ENCODE measurements at regions not wholly inside any gene's neighbourhood (a gene's known extent, or its start where the extent isn't known, plus 50 kb on each side); places are given as distances from the start of the nearest gene placed in this dataset.
"Not testable (repeated sequence)": the region's sequence is repeated elsewhere in the genome, so short reads cannot be mapped to it uniquely, and the experiment has no call there.

DNA sequence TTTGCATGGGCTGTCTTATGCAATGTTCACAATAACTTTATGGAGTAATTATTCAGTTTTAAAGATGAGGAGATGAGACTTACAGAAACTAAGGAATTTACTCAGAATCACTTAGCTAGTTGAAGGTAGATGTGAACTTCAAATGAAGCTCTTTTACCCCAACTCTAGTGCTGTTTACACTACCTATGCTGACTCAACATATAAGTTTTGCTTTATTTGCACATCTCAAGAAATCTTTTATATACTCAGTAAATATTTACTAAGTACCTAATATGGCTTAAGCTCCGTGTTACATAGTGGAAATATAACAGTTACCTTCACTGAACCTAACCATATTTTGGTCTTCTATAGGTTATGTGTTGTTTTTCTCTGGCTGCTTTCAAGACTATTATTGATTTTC is 293.2 kb downstream of the ANXA1 start:
- no peak overlapping the region for H3K4me2 ChIP-seq (ENCODE audit: insufficient read depth, low read length)
- no peaks in the 10 kb centered on the region for H3K9me1 ChIP-seq (replicated peaks; ENCODE audit: control insufficient read depth, extremely low read depth, insufficient read depth, low read length)
- no peak overlapping the region for H2AFZ ChIP-seq (ENCODE audit: low read depth, low read length)
- no peaks in the 10 kb centered on the region for H3K4me1 ChIP-seq (ENCODE audit: control insufficient read depth, extremely low read depth, insufficient read depth, low read length)
- H4K20me1 ChIP-seq (replicated peaks; ENCODE audit: control insufficient read depth, extremely low read depth, insufficient read depth, low read length), result no peaks in the 10 kb centered on the region
- CTCF ChIA-PET, result no interaction called here
- TF ChIP-seq GATA2 (IDR thresholded peaks at IDR 0.05; ENCODE audit: insufficient read depth, insufficient read length, low read depth, low read length), result no peak
- no peak for TF ChIP-seq POLR2AphosphoS5 (IDR thresholded peaks at IDR 0.05; ENCODE audit: insufficient read depth, low read depth, low read length)
- TF ChIP-seq CTCF (IDR thresholded peaks at IDR 0.05; ENCODE audit: extremely low read depth in 1 of 2, insufficient read depth in 1 of 2, low read depth in 1 of 2, low read length in 2 of 2), result no peak
- TF ChIP-seq MYC (IDR thresholded peaks at IDR 0.05; ENCODE audit: low read depth, low read length), result no peak
- no peak for TF ChIP-seq FOS (IDR thresholded peaks at IDR 0.05; ENCODE audit: borderline replicate concordance, insufficient read depth, low read length)
- TF ChIP-seq POLR2A (IDR thresholded peaks at IDR 0.05; ENCODE audit: low read depth, low read length), result no peak
- no peak for TF ChIP-seq MAX (IDR thresholded peaks at IDR 0.05; ENCODE audit: insufficient read depth, insufficient read length)
- no peak for TF ChIP-seq EZH2 (IDR thresholded peaks at IDR 0.05; ENCODE audit: borderline replicate concordance, low read depth, low read length, severe bottlenecking)
- TF ChIP-seq JUN (IDR thresholded peaks at IDR 0.05; ENCODE audit: borderline replicate concordance, insufficient read depth, insufficient read length, low read depth), result no peak
- dilution Hi-C loops (cut with MboI; ENCODE audit: extremely low pct_ligation_motif_present, low sequenced_read_pairs) (no loop called here), intact Hi-C loops (cut with micrococcal nuclease) (no loop called here)
- FAIRE-seq (no peak), DNase-seq (ENCODE audit: low read depth, low spot score) (no peak)
- H3K9ac ChIP-seq (replicated peaks; ENCODE audit: extremely low read depth, insufficient read depth, low read length), result no peak overlapping the region
- no peak overlapping the region for H3K27ac ChIP-seq (ENCODE audit: insufficient read depth, low read depth, low read length)
- H3K79me2 ChIP-seq (ENCODE audit: control insufficient read depth, insufficient read depth, low read length), result no peaks in the 10 kb centered on the region
- no peaks in the 10 kb centered on the region for H3K36me3 ChIP-seq (ENCODE audit: control insufficient read depth in 2 of 2, extremely low read depth in 1 of 2, insufficient read depth in 2 of 2, low read length in 2 of 2)
- POLR2A ChIA-PET, result no interaction called here
- H3K27me3 ChIP-seq (ENCODE audit: control insufficient read depth in 2 of 2, insufficient read depth in 2 of 2, low read length in 2 of 2), result no peaks in the 10 kb centered on the region
- BruUV-seq (replicated peaks), result no TSS peak
- no peaks in the 10 kb centered on the region for H3K9me3 ChIP-seq (replicated peaks; ENCODE audit: control insufficient read depth, insufficient read depth, low read length)
- no peak overlapping the region for H3K4me3 ChIP-seq (replicated peaks in 1 of 3; ENCODE audit: insufficient read depth in 1 of 3, low read depth in 1 of 3, low read length in 3 of 3)

- H3K27ac ChIP-seq (ENCODE audit: insufficient read depth, low read depth, low read length); H3K27me3 ChIP-seq (ENCODE audit: control insufficient read depth in 2 of 2, insufficient read depth in 2 of 2, low read length in 2 of 2); H3K9me1 ChIP-seq (replicated peaks; ENCODE audit: control insufficient read depth, extremely low read depth, insufficient read depth, low read length); H4K20me1 ChIP-seq (replicated peaks; ENCODE audit: control insufficient read depth, extremely low read depth, insufficient read depth, low read length); H2AFZ ChIP-seq (ENCODE audit: low read depth, low read length); POLR2A ChIA-PET; H3K9ac ChIP-seq (replicated peaks; ENCODE audit: extremely low read depth, insufficient read depth, low read length); H3K9me3 ChIP-seq (replicated peaks; ENCODE audit: control insufficient read depth, insufficient read depth, low read length); dilution Hi-C loops (cut with MboI; ENCODE audit: extremely low pct_ligation_motif_present, low sequenced_read_pairs); H3K4me1 ChIP-seq (ENCODE audit: control insufficient read depth, extremely low read depth, insufficient read depth, low read length); DNase-seq (ENCODE audit: low read depth, low spot score); BruUV-seq (replicated peaks); H3K4me3 ChIP-seq (replicated peaks in 1 of 3; ENCODE audit: insufficient read depth in 1 of 3, low read depth in 1 of 3, low read length in 3 of 3); H3K36me3 ChIP-seq (ENCODE audit: control insufficient read depth in 2 of 2, extremely low read depth in 1 of 2, insufficient read depth in 2 of 2, low read length in 2 of 2); CTCF ChIA-PET; FAIRE-seq; H3K4me2 ChIP-seq (ENCODE audit: insufficient read depth, low read length); H3K79me2 ChIP-seq (ENCODE audit: control insufficient read depth, insufficient read depth, low read length); intact Hi-C loops (cut with micrococcal nuclease): not testable (repeated sequence)
These were observed 293.7 kb downstream of the ANXA1 start for GRCh38 chr9:73445384-73445783.

All from endothelial cell of umbilical vein (primary cell).